K562 (cell line): ENCODE measurements at regions not wholly inside any gene's neighbourhood (a gene's known extent, or its start where the extent isn't known, plus 50 kb on each side); places are given as distances from the start of the nearest gene placed in this dataset.

ENCODE experiments used
- ATAC-seq: fragments of 200-7000 bp; cut with Tn5 transposase; 3 replicates; pipeline ENCODE4 v1.9.1; 2020; ENCODE audit warnings: moderate library complexity
- BruUV-seq: library from RNA; stranded (reverse); fragments of 400-500 nt; replicated peaks from 2 replicates; lab custom pipeline; 2021; lab: Mats Ljungman, UMichigan
- CTCF ChIA-PET: fragments of 300-600 bp; formaldehyde crosslinking; extraction: SDS; loops from one replicate; lab custom pipeline; 2021; ENCODE audit warnings: low intra/inter-chr PET ratio; lab: Yijun Ruan, JAX
- POLR2A ChIA-PET: fragments of 300-600, 350-650 bp; sonication (Branson Sonifier 250); formaldehyde crosslinking; extraction: SDS; loops from one replicate; lab custom pipeline; 2021; ENCODE audit warnings: antibody characterized with exemption, inconsistent platforms; lab: Yijun Ruan, JAX
- DNase-seq, 4 experiments: peaks; one replicate each; pipeline versions ENCODE4 v3.0.0 to v3.0.0-alpha.2; 2011 to 2018; ENCODE audit warnings: low spot score in 3 of 4, mixed read lengths in 3 of 4; ENCODE audit errors: extremely low read depth in 1 of 4
- FAIRE-seq: peaks from 2 replicates; lab custom pipeline; 2011; peaks lifted over from hg19 to GRCh38; lab: Jason Lieb, UNC
- H2AFZ ChIP-seq: 2 replicates; pipeline ENCODE4 v1.6.0; 2011; ENCODE audit warnings: low read depth, low read length, control low read depth, inconsistent platforms
- H3K27ac ChIP-seq: fragments of 200-600 bp; 3 replicates; pipeline ENCODE4 v1.8.0; 2011; ENCODE audit warnings: low read depth, mild to moderate bottlenecking, control low read depth, inconsistent platforms, low read length, moderate library complexity, mixed read lengths; ENCODE audit errors: extremely low read depth
- H3K27me3 ChIP-seq, 2 experiments: fragments of 300-600 bp in 1 of 2; 2 replicates in 1 of 2; 3 replicates in 1 of 2; pipeline versions ENCODE4 v1.6.0 to v1.8.0; 2011; ENCODE audit warnings: inconsistent platforms in 2 of 2, low read length in 2 of 2, mild to moderate bottlenecking in 1 of 2, mixed read lengths in 1 of 2, moderate library complexity in 1 of 2; ENCODE audit not compliant: control insufficient read depth in 2 of 2, insufficient read depth in 2 of 2
- H3K36me3 ChIP-seq: fragments of 300-600 bp; 3 replicates; pipeline ENCODE4 v1.8.0; 2011; ENCODE audit warnings: mild to moderate bottlenecking, low read length, inconsistent platforms; ENCODE audit not compliant: control insufficient read depth, insufficient read depth
- H3K4me1 ChIP-seq, 2 experiments: fragments of 200-600 bp in 1 of 2; replicated peaks in 1 of 2; 2 replicates in 1 of 2; 3 replicates in 1 of 2; pipeline versions ENCODE4 v1.5.1 to v1.8.0; 2011; ENCODE audit warnings: inconsistent platforms in 2 of 2, low read length in 2 of 2, mild to moderate bottlenecking in 1 of 2, mixed read lengths in 1 of 2, moderate library complexity in 1 of 2; ENCODE audit not compliant: control insufficient read depth in 2 of 2, insufficient read depth in 2 of 2
- H3K4me2 ChIP-seq: 2 replicates; pipeline ENCODE4 v1.6.1; 2011; ENCODE audit warnings: low read length, control low read depth, inconsistent platforms, mixed read lengths; ENCODE audit not compliant: insufficient read depth
- H3K4me3 ChIP-seq: fragments of 200-600 bp; sonication (generic), shearing (Covaris generic); 2 replicates; pipeline ENCODE4 v1.5.1; 2016; ENCODE audit warnings: control low read depth, inconsistent platforms
- H3K79me2 ChIP-seq: fragments of 200-600 bp; 3 replicates; pipeline ENCODE4 v1.8.0; 2011; ENCODE audit warnings: low read length, inconsistent platforms; ENCODE audit not compliant: control insufficient read depth, insufficient read depth
- H3K9ac ChIP-seq, 2 experiments: 2 replicates each; pipeline versions ENCODE4 v1.6.0 to v1.6.1; 2011; ENCODE audit warnings: low read depth in 2 of 2, low read length in 2 of 2, control low read depth in 1 of 2, inconsistent platforms in 1 of 2, mild to moderate bottlenecking in 1 of 2, mixed read lengths in 1 of 2; ENCODE audit not compliant: insufficient read depth in 1 of 2
- H3K9me1 ChIP-seq: one replicate; pipeline ENCODE4 v1.6.0; 2011; ENCODE audit warnings: inconsistent platforms, mild to moderate bottlenecking, low read length, moderate library complexity; ENCODE audit not compliant: control insufficient read depth, insufficient read depth
- H3K9me3 ChIP-seq: replicated peaks from 2 replicates; pipeline ENCODE4 v1.5.1; 2011; ENCODE audit warnings: low read depth, low read length, inconsistent platforms; ENCODE audit not compliant: control insufficient read depth, insufficient read depth
- H4K20me1 ChIP-seq: replicated peaks from 2 replicates; pipeline ENCODE4 v1.6.1; 2011; ENCODE audit warnings: low read length, inconsistent platforms, mixed read lengths; ENCODE audit not compliant: control insufficient read depth, insufficient read depth
- ATF6 ChIP-seq: sonication (generic); formaldehyde crosslinking; IDR thresholded peaks from 2 replicates; pipeline ENCODE4 v1.4.0; 2020; ENCODE audit warnings: mild to moderate bottlenecking, missing genetic modification reagents
- CHD4 ChIP-seq: fragments of 200-600 bp; sonication (generic); IDR thresholded peaks from 3 replicates; pipeline ENCODE4 v1.6.1; 2012; ENCODE audit warnings: low read depth, mild to moderate bottlenecking, mixed read lengths, low read length, inconsistent platforms; ENCODE audit not compliant: insufficient read depth, insufficient replicate concordance, poor library complexity, severe bottlenecking
- DPF2 ChIP-seq: fragments of 450-650 bp; IDR thresholded peaks from 2 replicates; pipeline ENCODE4 v1.6.1; 2016
- HDAC8 ChIP-seq: fragments of 450-650 bp; IDR thresholded peaks from 2 replicates; pipeline ENCODE4 v1.6.1; 2016; ENCODE audit warnings: mild to moderate bottlenecking, missing genetic modification characterization, moderate library complexity, missing compliant biosample characterization
- MITF ChIP-seq: IDR thresholded peaks from 2 replicates; pipeline ENCODE4 v1.6.1; 2014; ENCODE audit warnings: antibody characterized with exemption
- NR2C1 ChIP-seq, 2 experiments: fragments of 450-650 bp; IDR thresholded peaks; 2 replicates each; pipeline ENCODE4 v1.6.1; 2017; ENCODE audit warnings: mild to moderate bottlenecking in 2 of 2, antibody characterized with exemption in 1 of 2, inconsistent platforms in 1 of 2, missing compliant biosample characterization in 1 of 2, missing genetic modification characterization in 1 of 2
- PKNOX1 ChIP-seq: fragments of 450-650 bp; IDR thresholded peaks from 2 replicates; pipeline ENCODE4 v1.6.1; 2016
- PRPF4 ChIP-seq: fragments of 200-400 bp; formaldehyde crosslinking; IDR thresholded peaks from one replicate; pipeline ENCODE4 v1.6.1; 2017; ENCODE audit warnings: low read length, low read depth, mild to moderate bottlenecking; ENCODE audit not compliant: insufficient read depth, poor library complexity, severe bottlenecking
- RFX1 ChIP-seq: fragments of 450-650 bp; IDR thresholded peaks from 2 replicates; pipeline ENCODE4 v1.6.1; 2016; ENCODE audit warnings: mild to moderate bottlenecking, moderate library complexity
- ZBTB7A ChIP-seq: IDR thresholded peaks from 2 replicates; pipeline ENCODE4 v1.6.1; 2011; ENCODE audit warnings: low read depth, mild to moderate bottlenecking, low read length, moderate library complexity, borderline replicate concordance; ENCODE audit not compliant: control insufficient read depth
- ZBTB8A ChIP-seq: fragments of 450-650 bp; IDR thresholded peaks from 2 replicates; pipeline ENCODE4 v1.6.1; 2018; ENCODE audit warnings: mild to moderate bottlenecking, moderate library complexity; ENCODE audit not compliant: partially characterized antibody
- ZNF121 ChIP-seq: sonication (generic); formaldehyde crosslinking; conservative IDR thresholded peaks from 2 replicates; pipeline ENCODE4 v1.8.0; 2022; ENCODE audit warnings: missing genetic modification reagents
- ZNF589 ChIP-seq: fragments of 200-800 bp; sonication (Bioruptor generic); IDR thresholded peaks from 2 replicates; pipeline ENCODE4 v1.6.1; 2016; ENCODE audit warnings: low read depth, missing genetic modification characterization, missing compliant biosample characterization
- ZNF644 ChIP-seq: fragments of 200-800 bp; sonication (Bioruptor generic); IDR thresholded peaks from 2 replicates; pipeline ENCODE4 v1.6.1; 2016; ENCODE audit warnings: low read depth, missing genetic modification characterization, missing compliant biosample characterization
- ZNF699 ChIP-seq: fragments of 250-450 bp; sonication (Bioruptor Pico); IDR thresholded peaks from 2 replicates; pipeline ENCODE4 v1.8.0; 2021; ENCODE audit warnings: mild to moderate bottlenecking, moderate library complexity; ENCODE audit not compliant: insufficient replicate concordance
- WGBS: fragments of 100-300 bp; shearing (Covaris generic); methylation state at CpG from one replicate; pipeline ENCODE4 v1.1.6; 2016; ENCODE audit warnings: low coverage, mixed read lengths; ENCODE audit not compliant: insufficient coverage; ENCODE audit errors: missing lambda C conversion rate; 5-methylcytosine and 5-hydroxymethylcytosine counted together
- in situ Hi-C: fragments of 300-500 bp; cut with MboI; formaldehyde crosslinking; loops from 4 replicates; pipeline ENCODE4 v1.15.0; 2018; ENCODE audit warnings: inconsistent platforms, mixed read lengths
- intact Hi-C: fragments of 100-400 bp; cut with micrococcal nuclease; formaldehyde crosslinking; loops from 2 replicates; pipeline ENCODE4 v1.14.2; 2022
- TF ChIP-seq, protein P1 (sequence below): fragments of 450-650 bp; conservative IDR thresholded peaks from 2 replicates; pipeline ENCODE4 v1.6.1; 2016; ENCODE audit warnings: missing genetic modification characterization, low read depth, mild to moderate bottlenecking, missing compliant biosample characterization, moderate library complexity

DNA sequence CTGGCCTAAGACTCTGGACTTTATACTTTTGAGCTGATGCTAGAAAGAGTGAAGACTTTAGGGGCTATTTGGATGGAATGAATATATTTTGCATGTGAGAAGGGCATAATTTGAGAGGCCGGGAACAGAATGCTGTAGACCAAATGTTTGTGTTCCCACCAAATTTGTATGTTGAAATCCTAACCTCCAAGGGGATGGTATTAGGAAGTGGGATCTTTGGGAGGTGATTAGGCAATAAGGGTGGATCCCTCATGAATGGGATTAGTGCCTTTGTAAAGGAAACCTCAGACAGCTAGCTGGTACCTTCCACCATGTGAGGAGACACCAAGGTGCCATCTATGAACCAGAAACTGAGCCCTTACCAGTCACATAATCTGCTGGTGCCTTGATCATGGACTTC lies 165.1 kb upstream of the S1PR3 start:
- no peak overlapping the region for H3K4me3 ChIP-seq
- H3K27ac ChIP-seq, result no peak overlapping the region
- DNase-seq (no peak), ATAC-seq (no peak), FAIRE-seq (no peak)
- H3K4me2 ChIP-seq, result no peak overlapping the region
- in situ Hi-C loops, result no loop called here
- H4K20me1 ChIP-seq, result no peaks in the 10 kb centered on the region
- no peak overlapping the region for H3K9ac ChIP-seq
- H3K27me3 ChIP-seq, result peaks cover 0 to 13% of the 10 kb centered on the region in 2 experiments; a peak in 3 of 5 replicates
- intact Hi-C loops, result no loop called here
- no TSS peak for BruUV-seq
- no peaks in the 10 kb centered on the region for H3K79me2 ChIP-seq
- H3K9me3 ChIP-seq, result no peaks in the 10 kb centered on the region
- WGBS, result 8% methylated on average over 1 of the region's 1 CpG
- CTCF ChIA-PET, result no interaction called here
- no peak overlapping the region for H2AFZ ChIP-seq
- H3K36me3 ChIP-seq, result no peaks in the 10 kb centered on the region
- POLR2A ChIA-PET, result no interaction called here
- H3K4me1 ChIP-seq, result no peaks in the 10 kb centered on the region; a peak in 1 of 5 replicates
- H3K9me1 ChIP-seq, result no peaks in the 10 kb centered on the region
- TF ChIP-seq CHD4 (no peak), ATF6 (CRISPR knock-in tag) (no peak), MITF (no peak), PRPF4 (no peak), ZNF699 (CRISPR knock-in tag) (no peak), ZNF121 (CRISPR knock-in tag) (no peak), ZBTB8A (no peak), DPF2 (no peak), PKNOX1 (no peak), RFX1 (no peak), ZNF644 (tag) (no peak), NR2C1 (IDR thresholded peaks at IDR 0.05) (no peak), NR2C1 (tag; IDR thresholded peaks at IDR 0.05) (no peak), HDAC8 (tag) (no peak), ZBTB7A (no peak), ZNF589 (CRISPR knock-in tag) (no peak)
- TF ChIP-seq, protein P1, sequence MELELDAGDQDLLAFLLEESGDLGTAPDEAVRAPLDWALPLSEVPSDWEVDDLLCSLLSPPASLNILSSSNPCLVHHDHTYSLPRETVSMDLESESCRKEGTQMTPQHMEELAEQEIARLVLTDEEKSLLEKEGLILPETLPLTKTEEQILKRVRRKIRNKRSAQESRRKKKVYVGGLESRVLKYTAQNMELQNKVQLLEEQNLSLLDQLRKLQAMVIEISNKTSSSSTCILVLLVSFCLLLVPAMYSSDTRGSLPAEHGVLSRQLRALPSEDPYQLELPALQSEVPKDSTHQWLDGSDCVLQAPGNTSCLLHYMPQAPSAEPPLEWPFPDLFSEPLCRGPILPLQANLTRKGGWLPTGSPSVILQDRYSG (tag), result no peak
